ENCODE measurements at regions not wholly inside any gene's neighbourhood (a gene's known extent, or its start where the extent isn't known, plus 50 kb on each side); places are given as distances from the start of the nearest gene placed in this dataset.

- no peaks in the 10 kb centered on the region for H3K36me3 ChIP-seq
- intact Hi-C loops (cut with DNase I) = no loop called here
- TF ChIP-seq, protein P1, sequence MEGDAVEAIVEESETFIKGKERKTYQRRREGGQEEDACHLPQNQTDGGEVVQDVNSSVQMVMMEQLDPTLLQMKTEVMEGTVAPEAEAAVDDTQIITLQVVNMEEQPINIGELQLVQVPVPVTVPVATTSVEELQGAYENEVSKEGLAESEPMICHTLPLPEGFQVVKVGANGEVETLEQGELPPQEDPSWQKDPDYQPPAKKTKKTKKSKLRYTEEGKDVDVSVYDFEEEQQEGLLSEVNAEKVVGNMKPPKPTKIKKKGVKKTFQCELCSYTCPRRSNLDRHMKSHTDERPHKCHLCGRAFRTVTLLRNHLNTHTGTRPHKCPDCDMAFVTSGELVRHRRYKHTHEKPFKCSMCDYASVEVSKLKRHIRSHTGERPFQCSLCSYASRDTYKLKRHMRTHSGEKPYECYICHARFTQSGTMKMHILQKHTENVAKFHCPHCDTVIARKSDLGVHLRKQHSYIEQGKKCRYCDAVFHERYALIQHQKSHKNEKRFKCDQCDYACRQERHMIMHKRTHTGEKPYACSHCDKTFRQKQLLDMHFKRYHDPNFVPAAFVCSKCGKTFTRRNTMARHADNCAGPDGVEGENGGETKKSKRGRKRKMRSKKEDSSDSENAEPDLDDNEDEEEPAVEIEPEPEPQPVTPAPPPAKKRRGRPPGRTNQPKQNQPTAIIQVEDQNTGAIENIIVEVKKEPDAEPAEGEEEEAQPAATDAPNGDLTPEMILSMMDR (IDR thresholded peaks at IDR 0.05) = no peak
- H3K27ac ChIP-seq = no peak overlapping the region
- ATAC-seq (no peak), DNase-seq (no peak)
- H3K9me3 ChIP-seq = no peaks in the 10 kb centered on the region
- H3K27me3 ChIP-seq = no peaks in the 10 kb centered on the region
- H3K4me1 ChIP-seq = no peaks in the 10 kb centered on the region
- H3K4me3 ChIP-seq = no peak overlapping the region
Measured at GRCh38 chr21:24265987-24266386, 1341.3 kb downstream of the MRPL39 start.

DNA sequence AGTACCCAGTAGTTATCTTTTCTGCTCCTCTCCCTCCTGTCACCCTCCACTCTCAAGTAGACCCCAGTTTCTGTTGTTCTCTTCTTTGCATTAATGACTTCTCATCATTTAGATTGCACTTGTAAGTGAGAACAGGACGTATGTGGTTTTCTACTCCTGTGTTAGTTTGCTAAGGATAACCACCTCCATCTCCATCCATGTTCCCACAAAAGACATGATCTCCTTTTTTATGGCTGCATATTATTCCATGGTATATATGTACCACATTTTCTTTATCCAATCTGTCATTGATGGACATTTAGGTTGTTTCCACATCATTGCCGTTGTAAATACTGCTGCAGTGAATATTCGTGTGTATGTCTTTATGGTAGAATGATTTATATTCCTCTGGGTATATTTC is 1346.5 kb downstream of the MRPL39 start:
- Histone ChIP-seq H3K27me3 (no peaks in the 10 kb centered on the region), H3K36me3 (no peaks in the 10 kb centered on the region), H3K27ac (no peak overlapping the region), H3K4me3 (no peak overlapping the region), H3K9me3 (peaks cover 0 to 4% of the 10 kb centered on the region in 2 donors), H3K4me1 (no peaks in the 10 kb centered on the region)
- DNase-seq = no peak
- intact Hi-C loops (cut with DNase I) = no loop called here
- no peak for ATAC-seq
- TF ChIP-seq, protein P1 (IDR thresholded peaks at IDR 0.05) = no peak

- Histone ChIP-seq H3K27ac (no peak overlapping the region), H3K36me3 (no peaks in the 10 kb centered on the region), H3K9me3 (peaks cover 0 to 6% of the 10 kb centered on the region in 2 donors), H3K27me3 (no peaks in the 10 kb centered on the region), H3K4me3 (no peak overlapping the region), H3K4me1 (no peaks in the 10 kb centered on the region)
- TF ChIP-seq, protein P1 (IDR thresholded peaks at IDR 0.05) = no peak
- ATAC-seq (no peak), DNase-seq (no peak)
- intact Hi-C loops (cut with DNase I) = no loop called here
Measured at GRCh38 chr21:24259241-24259640, 1348.0 kb downstream of the MRPL39 start.

DNA sequence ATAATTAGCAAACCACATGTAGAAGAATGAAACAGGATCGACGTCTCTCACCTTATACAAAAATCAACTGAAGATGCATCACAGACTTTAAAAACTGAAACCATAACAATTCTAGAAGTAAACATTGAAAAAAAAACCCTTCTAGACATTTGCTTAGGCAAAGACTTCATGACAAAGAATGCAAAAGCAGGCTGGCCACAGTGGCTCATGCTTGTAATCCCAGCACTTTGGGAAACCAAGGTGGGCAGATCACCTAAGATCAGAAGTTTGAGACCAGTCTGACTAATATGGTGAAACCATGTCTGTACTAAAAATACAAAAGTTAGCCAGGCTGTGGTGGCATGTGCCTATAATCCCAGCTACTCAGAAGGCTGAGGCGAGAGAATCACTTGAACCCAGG is 1351.7 kb downstream of the MRPL39 start:
- Histone ChIP-seq H3K36me3 (no peaks in the 10 kb centered on the region), H3K4me1 (no peaks in the 10 kb centered on the region), H3K27me3 (no peaks in the 10 kb centered on the region), H3K4me3 (no peak overlapping the region), H3K27ac (no peak overlapping the region), H3K9me3 (peaks cover 0 to 13% of the 10 kb centered on the region in 2 donors)
- TF ChIP-seq, protein P1 (IDR thresholded peaks at IDR 0.05) = no peak
- DNase-seq (no peak), ATAC-seq (no peak)
- intact Hi-C loops (cut with DNase I) = no loop called here

- intact Hi-C loops (cut with DNase I) = no loop called here
- TF ChIP-seq, protein P1 (IDR thresholded peaks at IDR 0.05) = no peak
- Histone ChIP-seq H3K36me3 (no peaks in the 10 kb centered on the region), H3K4me3 (no peak overlapping the region), H3K27me3 (no peaks in the 10 kb centered on the region), H3K4me1 (no peaks in the 10 kb centered on the region), H3K27ac (no peak overlapping the region), H3K9me3 (peaks cover 0 to 9% of the 10 kb centered on the region in 2 donors)
- DNase-seq (no peak), ATAC-seq (no peak)
Measured at GRCh38 chr21:24225431-24225830, 1381.8 kb downstream of the MRPL39 start.
